HS-27A (cell line): ENCODE measurements at regions not wholly inside any gene's neighbourhood (a gene's known extent, or its start where the extent isn't known, plus 50 kb on each side); places are given as distances from the start of the nearest gene placed in this dataset.
"Not testable (repeated sequence)": the region's sequence is repeated elsewhere in the genome, so short reads cannot be mapped to it uniquely, and the experiment has no call there.

ENCODE experiments used
- DNase-seq: peaks from one replicate; pipeline ENCODE4 v3.0.0-alpha.2; 2012; ENCODE audit warnings: low read depth, missing footprints

DNA sequence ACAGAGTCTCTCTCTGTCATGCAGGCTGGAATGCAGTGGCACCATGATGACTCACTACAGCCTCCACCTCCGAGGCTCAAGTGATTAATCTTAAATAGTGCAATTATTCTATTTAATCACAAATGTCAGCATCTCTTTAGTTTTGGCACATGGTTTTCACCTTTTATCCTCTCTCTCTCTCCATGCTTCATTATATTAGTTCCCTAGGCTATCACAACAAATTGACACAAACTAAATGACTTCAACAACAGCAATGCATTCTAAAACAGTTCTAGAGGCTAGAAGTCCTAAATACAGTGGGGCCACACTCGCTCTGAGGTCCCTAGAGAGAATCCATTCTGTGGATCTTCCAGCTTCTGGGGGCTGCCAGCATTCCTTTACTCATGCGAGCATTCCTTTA is 178.2 kb upstream of the ZNG1F start:
- peak; percentile 4 for DNase-seq

GRCh38 chr9:41361790-41362189 is 172.7 kb upstream of the ZNG1F start:
- DNase-seq: not testable (repeated sequence)

DNA sequence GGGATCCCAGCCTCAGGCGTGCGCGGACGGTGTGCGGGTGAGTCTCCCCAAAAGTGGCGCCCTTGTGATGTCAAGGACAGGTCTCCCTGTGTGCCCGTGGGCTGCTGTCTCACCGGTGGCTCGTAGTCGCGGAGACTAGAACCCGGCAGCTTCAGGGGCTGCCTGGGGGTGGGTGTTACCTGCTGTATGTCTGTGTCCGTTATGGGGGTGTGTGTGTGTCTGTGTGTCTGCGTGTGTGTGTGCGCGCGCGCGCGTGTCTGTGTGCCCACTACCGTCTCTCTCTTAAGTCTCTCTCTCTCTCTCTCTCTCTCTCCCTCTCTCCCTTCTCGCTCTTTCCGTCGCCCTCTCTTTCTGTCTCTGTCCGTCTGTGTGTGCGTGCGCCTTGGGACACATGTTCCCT is 170.0 kb upstream of the ZNG1F start:
- DNase-seq: peak; percentile 46

DNA sequence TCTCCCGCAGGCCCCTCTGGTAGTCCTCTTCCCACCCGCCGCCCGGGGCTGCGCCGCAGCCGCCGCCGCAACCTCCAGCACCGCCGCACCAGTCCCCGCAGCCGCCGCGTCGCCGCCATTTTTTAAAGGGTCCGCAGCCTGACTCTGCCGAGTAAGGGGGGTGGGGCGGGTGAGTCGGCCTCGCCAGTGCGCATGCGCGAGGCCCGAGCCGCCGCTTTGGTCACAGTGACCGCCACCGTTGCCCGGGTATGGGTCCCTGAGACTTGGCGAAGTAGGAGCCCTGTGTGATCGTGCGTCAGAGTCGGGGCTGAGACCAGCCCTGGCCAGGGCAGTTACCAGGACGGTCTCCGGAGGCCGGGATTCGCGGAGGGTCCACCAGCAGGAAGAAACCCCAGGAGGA is 169.6 kb upstream of the ZNG1F start:
- peak; percentile 60 for DNase-seq

- DNase-seq: not testable (repeated sequence)
Observed at GRCh38 chr9:41357918-41358404, 168.8 kb upstream of the ZNG1F start.

GRCh38 chr9:41357350-41357748 is 168.2 kb upstream of the ZNG1F start:
- DNase-seq: not testable (repeated sequence)

DNA sequence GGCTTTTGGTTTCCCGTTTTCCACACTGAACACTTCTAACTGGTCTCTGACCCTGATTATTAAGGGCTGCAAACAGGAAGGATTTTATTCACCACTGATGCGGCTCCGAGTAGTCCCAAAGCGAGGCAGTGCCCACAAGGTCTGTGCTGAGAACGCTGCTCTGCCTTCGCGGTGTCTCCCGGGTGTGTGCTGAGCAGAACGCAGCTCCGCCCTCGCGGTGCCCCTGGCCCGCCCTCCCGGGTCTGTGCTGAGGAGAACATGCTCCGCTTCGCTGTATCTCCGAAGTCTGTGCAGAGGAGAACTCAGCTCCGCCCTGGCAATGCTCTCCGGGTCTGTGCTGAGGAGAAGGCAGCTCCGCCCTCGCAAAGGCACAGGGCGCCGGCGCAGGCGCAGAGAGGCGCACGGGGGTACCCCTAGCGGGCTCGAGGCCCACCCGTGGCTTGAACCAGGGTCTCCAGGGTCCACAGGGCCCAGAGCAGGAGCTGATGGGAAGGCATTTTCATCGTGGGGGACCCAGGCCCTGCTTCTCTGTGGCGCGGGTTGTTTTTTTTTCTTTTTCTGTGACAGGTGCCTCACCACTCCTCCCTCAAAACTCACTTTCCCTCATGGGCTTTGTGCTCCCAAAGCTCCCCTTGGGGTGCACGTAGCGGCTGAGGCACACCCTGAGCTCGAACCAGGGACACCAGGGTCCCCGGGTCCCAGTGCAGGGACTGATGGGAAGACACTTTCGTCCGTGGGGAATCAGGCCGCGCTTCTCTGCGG is 167.7 kb upstream of the ZNG1F start:
- not testable (repeated sequence) for DNase-seq

- not testable (repeated sequence) for DNase-seq
Observed at GRCh38 chr9:41355712-41356450, 166.8 kb upstream of the ZNG1F start.

DNA sequence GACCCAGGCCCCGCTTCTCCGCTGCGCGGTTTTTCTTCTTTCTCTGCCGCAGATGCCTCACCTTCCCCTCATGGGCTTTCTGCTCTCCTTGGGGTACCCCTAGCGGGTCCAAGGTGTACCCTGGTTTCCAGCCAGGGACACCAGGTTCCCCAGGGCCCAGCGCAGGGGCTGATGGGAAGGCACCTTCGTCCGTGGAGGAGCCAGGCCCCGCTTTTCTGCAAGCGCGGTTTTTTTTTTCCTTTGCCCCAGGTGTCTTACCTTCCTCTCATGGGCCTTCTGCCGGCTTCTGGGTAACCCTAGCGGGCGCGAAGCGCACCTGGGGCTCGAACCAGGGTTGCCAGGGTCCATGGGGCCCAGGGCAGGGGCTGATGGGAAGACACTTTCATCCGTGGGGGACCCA is 165.9 kb upstream of the ZNG1F start:
- not testable (repeated sequence) for DNase-seq

- not testable (repeated sequence) for DNase-seq
Observed at GRCh38 chr9:41354060-41354934, 165.2 kb upstream of the ZNG1F start.

DNA sequence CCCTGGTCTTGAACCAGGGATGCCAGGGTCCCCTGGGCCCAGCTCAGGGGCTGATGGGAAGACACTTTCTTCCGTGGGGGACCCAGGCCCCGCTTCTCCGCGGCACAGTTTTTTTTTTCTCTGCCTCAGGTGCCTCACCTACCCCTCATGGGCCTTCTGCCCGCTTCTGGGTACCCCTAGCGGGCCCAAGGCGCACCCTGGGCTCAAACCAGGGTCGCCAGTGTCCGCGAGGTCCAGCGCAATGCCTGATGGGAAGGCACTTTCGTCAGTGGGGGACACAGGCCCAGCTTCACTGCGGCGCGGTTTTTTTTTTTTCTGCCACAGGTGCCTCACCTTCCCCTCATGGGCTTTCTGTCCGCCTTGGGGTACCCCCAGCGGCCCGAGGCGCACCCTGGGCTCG is 163.9 kb upstream of the ZNG1F start:
- not testable (repeated sequence) for DNase-seq

GRCh38 chr9:41352390-41352789 is 163.3 kb upstream of the ZNG1F start:
- not testable (repeated sequence) for DNase-seq

- DNase-seq: not testable (repeated sequence)
Observed at GRCh38 chr9:41347893-41348292, 158.8 kb upstream of the ZNG1F start.

DNA sequence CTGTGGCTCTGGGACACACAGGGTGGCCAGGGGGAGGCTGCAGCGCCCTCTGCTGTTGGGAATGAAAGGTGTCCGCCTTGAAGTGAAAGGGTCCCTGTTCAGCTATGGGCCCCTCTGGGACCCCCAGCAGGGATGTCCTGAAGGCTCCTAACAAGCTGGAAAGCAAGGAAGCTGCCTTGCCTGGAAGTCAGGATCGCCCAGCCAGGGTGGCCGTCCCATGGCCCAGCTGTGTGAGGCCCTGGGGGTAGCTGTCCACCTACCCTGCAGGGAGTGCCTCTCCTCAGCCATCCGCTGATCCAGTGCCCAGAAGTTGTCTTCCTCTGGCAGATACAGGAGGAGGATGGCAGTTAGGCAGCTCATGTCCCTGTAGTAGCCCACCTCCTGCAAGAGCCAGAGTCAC is 143.4 kb upstream of the ZNG1F start:
- not testable (repeated sequence) for DNase-seq

GRCh38 chr9:41321277-41321676 is 132.2 kb upstream of the ZNG1F start:
- not testable (repeated sequence) for DNase-seq

DNA sequence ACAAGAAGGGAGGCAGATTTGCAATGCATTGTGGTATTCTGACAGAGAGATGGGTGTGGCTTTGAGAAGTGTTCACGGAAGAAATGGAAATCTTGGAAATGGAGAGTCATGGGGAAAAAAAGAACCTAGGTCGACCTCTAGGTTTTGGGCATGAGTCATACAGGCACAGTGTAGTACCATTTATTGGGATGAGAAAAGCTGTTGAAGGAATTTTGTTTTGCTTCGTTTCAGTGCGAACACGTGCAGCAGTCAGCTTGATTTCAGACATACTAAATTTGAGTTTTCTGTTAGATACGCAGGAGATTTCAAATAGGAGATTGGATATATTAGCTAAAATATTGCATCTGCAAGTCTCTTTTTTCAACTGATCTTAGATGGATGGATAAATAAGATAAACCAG is 119.8 kb upstream of the ZNG1F start:
- DNase-seq: not testable (repeated sequence)

DNA sequence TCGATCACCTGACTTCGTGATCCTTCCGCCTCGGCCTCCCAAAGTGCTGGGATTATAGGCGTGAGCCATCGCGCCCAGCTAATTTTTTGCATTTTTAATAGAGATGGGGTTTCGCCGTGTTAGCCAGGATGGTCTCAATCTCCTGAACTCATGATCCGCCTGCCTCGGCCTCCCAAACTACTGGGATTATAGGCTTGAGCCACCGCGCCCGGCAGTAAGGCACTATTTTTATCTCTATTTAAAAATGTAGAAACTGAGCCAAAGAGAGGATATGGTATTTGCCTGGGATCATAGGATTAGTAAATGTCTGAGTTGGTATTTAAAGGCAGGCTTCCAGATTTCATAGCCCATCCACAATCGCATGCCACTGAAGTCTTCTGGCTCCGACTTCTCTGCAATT is 96.6 kb upstream of the ZNG1F start:
- DNase-seq: not testable (repeated sequence)

DNA sequence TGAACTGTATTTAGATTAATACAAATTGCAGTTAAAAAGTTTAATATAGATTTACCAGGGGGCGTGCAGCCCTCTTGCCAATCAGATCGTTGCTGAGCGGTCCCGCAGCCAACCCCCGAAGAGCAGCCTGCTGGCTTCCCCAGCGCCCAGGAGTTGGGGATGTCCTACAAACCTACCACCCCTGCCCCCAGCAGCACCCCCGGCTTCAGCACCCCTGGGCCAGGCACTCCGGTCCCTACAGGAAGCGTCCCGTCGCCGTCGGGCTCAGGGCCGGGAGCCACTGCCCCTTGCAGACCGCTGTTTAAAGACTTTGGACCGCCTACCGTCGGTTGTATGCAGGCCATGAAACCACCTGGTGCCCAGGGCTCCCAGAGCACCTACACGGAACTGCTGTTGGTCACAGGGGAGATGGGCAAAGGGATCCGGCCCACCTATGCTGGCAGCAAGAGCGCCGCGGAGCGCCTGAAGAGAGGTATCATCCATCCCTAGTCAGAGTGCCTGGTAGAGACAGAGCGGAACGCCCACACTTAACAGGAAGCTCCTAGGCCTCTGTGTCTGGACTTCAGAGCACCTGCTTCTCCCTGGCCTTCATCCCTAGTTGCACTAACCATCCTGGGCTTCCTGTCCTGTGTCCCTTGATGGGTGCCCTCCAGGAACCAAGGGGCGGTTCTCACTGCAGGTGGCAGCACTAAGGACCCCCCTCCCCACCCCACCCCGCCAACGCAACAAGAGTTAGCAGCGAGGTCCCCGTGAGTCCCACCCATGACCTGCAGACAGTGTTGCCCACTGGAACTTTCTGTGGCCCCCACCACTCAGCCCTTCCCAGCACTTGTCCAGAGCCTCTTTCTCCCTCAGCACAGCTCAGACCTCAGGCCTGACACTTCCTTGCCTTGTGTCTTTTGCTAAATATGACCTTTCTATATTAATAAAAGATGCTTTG is 91.5 kb upstream of the ZNG1F start:
- not testable (repeated sequence) for DNase-seq

- DNase-seq: not testable (repeated sequence)
Observed at GRCh38 chr9:41279437-41279836, 90.3 kb upstream of the ZNG1F start.

GRCh38 chr9:41279033-41279432 is 89.9 kb upstream of the ZNG1F start:
- not testable (repeated sequence) for DNase-seq
